Transverse colon (tissue), 4 donors: ENCODE measurements at regions not wholly inside any gene's neighbourhood (a gene's known extent, or its start where the extent isn't known, plus 50 kb on each side); places are given as distances from the start of the nearest gene placed in this dataset.
"Not testable (repeated sequence)": the region's sequence is repeated elsewhere in the genome, so short reads cannot be mapped to it uniquely, and the experiment has no call there.

Experiments
- DNase-seq: peaks from one replicate; pipeline ENCODE4 v3.0.0-alpha.2; 2019
- H3K27ac ChIP-seq, 4 donors: fragments of 200-600 bp; sonication (generic); 2 replicates each; pipeline ENCODE4 v1.5.1; 2016 to 2018; ENCODE audit warnings: inconsistent platforms in 4 of 4
- H3K27me3 ChIP-seq: fragments of 200-600 bp; sonication (generic); 2 replicates; pipeline ENCODE4 v1.5.1; 2017; ENCODE audit warnings: inconsistent platforms
- H3K36me3 ChIP-seq, 4 donors: fragments of 200-600 bp; sonication (generic); 2 replicates each; pipeline ENCODE4 v1.5.1; 2017 to 2019; ENCODE audit warnings: inconsistent platforms in 4 of 4
- H3K4me1 ChIP-seq, 4 donors: fragments of 200-600 bp; sonication (generic); 2 replicates each; pipeline ENCODE4 v1.5.1; 2017 to 2020; ENCODE audit warnings: inconsistent platforms in 4 of 4
- H3K4me3 ChIP-seq, 4 donors: fragments of 200-600 bp; sonication (generic); 1 replicate in 1 of 4; 2 replicates in 3 of 4; pipeline versions ENCODE4 v1.5.1 to v1.6.1; 2017 to 2019; ENCODE audit warnings: inconsistent platforms in 4 of 4
- H3K9me3 ChIP-seq, 2 donors: fragments of 200-600 bp; sonication (generic); 2 replicates each; pipeline ENCODE4 v1.5.1; 2017 to 2019; ENCODE audit warnings: inconsistent platforms in 2 of 2
- EP300 ChIP-seq: sonication (generic); formaldehyde crosslinking; IDR thresholded peaks from one replicate; pipeline ENCODE4 v1.6.1; 2017; ENCODE audit warnings: antibody characterized with exemption, low read depth
- POLR2A ChIP-seq: fragments of 450-650 bp; IDR thresholded peaks from one replicate; pipeline ENCODE4 v1.6.1; 2016; ENCODE audit warnings: antibody characterized with exemption, mild to moderate bottlenecking, moderate library complexity
- POLR2AphosphoS5 ChIP-seq, 3 donors: sonication (generic); formaldehyde crosslinking; IDR thresholded peaks; one replicate each; pipeline ENCODE4 v1.6.1; 2016; ENCODE audit warnings: antibody characterized with exemption in 3 of 3
- WGBS, 2 donors: methylation state at CpG; one replicate each; pipeline ENCODE4 v1.1.5; 2018; ENCODE audit warnings: low coverage in 1 of 2; 5-methylcytosine and 5-hydroxymethylcytosine counted together
- in situ Hi-C, 4 donors: fragments of 200-750 bp; cut with MboI; loops; one replicate each; pipeline versions ENCODE4 v1.15.0 to v1.15.1; 2017; ENCODE audit warnings: low sequenced_read_pairs in 3 of 4, low pct_ligation_motif_present in 1 of 4, low pct_unique_long_range_greater_than_20kb in 1 of 4
- intact Hi-C: fragments of 100-400 bp; cut with DNase I; formaldehyde crosslinking; loops from one replicate; pipeline ENCODE4 v1.15.1; 2023; ENCODE audit warnings: low total_unique reads
- TF ChIP-seq, protein P1 (sequence below), 5 experiments: fragments of 200-600 bp in 3 of 5; fragments of 450-650 bp in 2 of 5; sonication (generic) in 3 of 5; IDR thresholded peaks; 1 replicate in 2 of 5; 2 replicates in 3 of 5; pipeline ENCODE4 v1.5.1; 2016 to 2017; ENCODE audit warnings: antibody characterized with exemption in 5 of 5, inconsistent platforms in 3 of 5, mild to moderate bottlenecking in 2 of 5, moderate library complexity in 1 of 5

GRCh38 chr11:48649064-48649463 lies 160.5 kb downstream of the OR4A47 start:
- DNase-seq, intact Hi-C loops, in situ Hi-C loops, H3K27ac ChIP-seq, H3K27me3 ChIP-seq, H3K36me3 ChIP-seq, H3K4me1 ChIP-seq, H3K4me3 ChIP-seq: not testable (repeated sequence)
- H3K9me3 ChIP-seq: peaks cover 8 to 27% of the 10 kb centered on the region in 2 donors
- WGBS, 2 donors: 93 to 100% methylated on average over 2 to 3 of the region's 3 CpGs

GRCh38 chr11:48669146-48669545 lies 180.6 kb downstream of the OR4A47 start:
- no peak for DNase-seq
- H3K27ac ChIP-seq: no peak overlapping the region
- 89 to 100% methylated on average over 1 of the region's 1 CpG for WGBS, 2 donors
- no peak overlapping the region for H3K4me3 ChIP-seq
- no peak for TF ChIP-seq POLR2AphosphoS5 (IDR thresholded peaks at IDR 0.05)
- TF ChIP-seq, protein P1, sequence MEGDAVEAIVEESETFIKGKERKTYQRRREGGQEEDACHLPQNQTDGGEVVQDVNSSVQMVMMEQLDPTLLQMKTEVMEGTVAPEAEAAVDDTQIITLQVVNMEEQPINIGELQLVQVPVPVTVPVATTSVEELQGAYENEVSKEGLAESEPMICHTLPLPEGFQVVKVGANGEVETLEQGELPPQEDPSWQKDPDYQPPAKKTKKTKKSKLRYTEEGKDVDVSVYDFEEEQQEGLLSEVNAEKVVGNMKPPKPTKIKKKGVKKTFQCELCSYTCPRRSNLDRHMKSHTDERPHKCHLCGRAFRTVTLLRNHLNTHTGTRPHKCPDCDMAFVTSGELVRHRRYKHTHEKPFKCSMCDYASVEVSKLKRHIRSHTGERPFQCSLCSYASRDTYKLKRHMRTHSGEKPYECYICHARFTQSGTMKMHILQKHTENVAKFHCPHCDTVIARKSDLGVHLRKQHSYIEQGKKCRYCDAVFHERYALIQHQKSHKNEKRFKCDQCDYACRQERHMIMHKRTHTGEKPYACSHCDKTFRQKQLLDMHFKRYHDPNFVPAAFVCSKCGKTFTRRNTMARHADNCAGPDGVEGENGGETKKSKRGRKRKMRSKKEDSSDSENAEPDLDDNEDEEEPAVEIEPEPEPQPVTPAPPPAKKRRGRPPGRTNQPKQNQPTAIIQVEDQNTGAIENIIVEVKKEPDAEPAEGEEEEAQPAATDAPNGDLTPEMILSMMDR (IDR thresholded peaks at IDR 0.05): no peak
- no peak for TF ChIP-seq EP300
- no peak for TF ChIP-seq POLR2A
- in situ Hi-C loops (no loop called here), intact Hi-C loops (no loop called here)
- no peaks in the 10 kb centered on the region for H3K4me1 ChIP-seq
- H3K27me3 ChIP-seq: no peaks in the 10 kb centered on the region
- no peaks in the 10 kb centered on the region for H3K36me3 ChIP-seq
- H3K9me3 ChIP-seq: peaks cover 22 to 56% of the 10 kb centered on the region in 2 donors

DNA sequence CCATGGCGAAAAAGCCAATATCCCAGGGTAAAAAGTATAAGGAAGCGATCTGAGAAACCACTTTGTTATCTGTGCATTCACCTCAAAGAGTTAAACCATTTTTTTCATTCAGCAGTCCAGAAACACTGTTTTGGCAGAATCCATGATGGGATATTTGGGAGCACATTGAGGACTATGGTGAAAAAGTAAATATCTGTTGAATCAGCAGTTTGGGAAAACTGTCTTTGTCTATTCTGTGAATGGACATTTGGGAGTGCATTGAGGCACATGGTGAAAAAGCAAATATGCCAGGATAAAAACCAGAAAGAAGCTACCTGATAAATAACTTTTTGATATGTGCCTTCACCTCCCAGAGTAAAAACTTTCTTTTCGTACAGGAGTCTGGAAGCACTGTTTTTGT lies 187.4 kb downstream of the OR4A47 start:
- no peaks in the 10 kb centered on the region for H3K36me3 ChIP-seq
- H3K4me3 ChIP-seq: no peak overlapping the region
- no peak for DNase-seq
- WGBS, 2 donors: 88 to 93% methylated on average over 3 of the region's 3 CpGs
- intact Hi-C loops (no loop called here), in situ Hi-C loops (no loop called here)
- no peak overlapping the region for H3K27ac ChIP-seq
- no peaks in the 10 kb centered on the region for H3K27me3 ChIP-seq
- H3K4me1 ChIP-seq: no peaks in the 10 kb centered on the region
- TF ChIP-seq EP300 (no peak), POLR2AphosphoS5 (IDR thresholded peaks at IDR 0.05) (no peak), POLR2A (no peak)
- TF ChIP-seq, protein P1 (IDR thresholded peaks at IDR 0.05): no peak
- H3K9me3 ChIP-seq: peaks cover 30 to 37% of the 10 kb centered on the region in 2 donors

- WGBS, 2 donors: 48% methylated on average over 5 of the region's 5 CpGs; no CpG with 5 or more reads in 1 of the 2 donors
- H3K27ac ChIP-seq: no peak overlapping the region
- no peaks in the 10 kb centered on the region for H3K27me3 ChIP-seq
- no peak for DNase-seq
- in situ Hi-C loops (no loop called here), intact Hi-C loops (no loop called here)
- H3K36me3 ChIP-seq: no peaks in the 10 kb centered on the region
- TF ChIP-seq POLR2A: no peak
- no peak for TF ChIP-seq EP300
- TF ChIP-seq, protein P1 (IDR thresholded peaks at IDR 0.05): no peak
- TF ChIP-seq POLR2AphosphoS5 (IDR thresholded peaks at IDR 0.05): no peak
- no peaks in the 10 kb centered on the region for H3K4me1 ChIP-seq
- peaks cover 3 to 5% of the 10 kb centered on the region in 2 donors for H3K9me3 ChIP-seq
- no peak overlapping the region for H3K4me3 ChIP-seq
Observed at GRCh38 chr11:48683226-48683720, 194.7 kb downstream of the OR4A47 start.

- intact Hi-C loops, H3K9me3 ChIP-seq, H3K36me3 ChIP-seq, in situ Hi-C loops, H3K27ac ChIP-seq, H3K4me1 ChIP-seq, H3K27me3 ChIP-seq, H3K4me3 ChIP-seq, DNase-seq: not testable (repeated sequence)
- 50 to 82% methylated on average over 1 to 5 of the region's 5 CpGs for WGBS, 2 donors
Observed at GRCh38 chr11:48729503-48729902, 240.9 kb downstream of the OR4A47 start.

GRCh38 chr11:48750081-48750480 lies 233.6 kb downstream of the TRIM51G start:
- WGBS, 2 donors: 80% methylated on average over 10 of the region's 10 CpGs; no CpG with 5 or more reads in 1 of the 2 donors
- H3K4me1 ChIP-seq, H3K27ac ChIP-seq, H3K36me3 ChIP-seq, in situ Hi-C loops, H3K27me3 ChIP-seq, H3K4me3 ChIP-seq, intact Hi-C loops, DNase-seq, H3K9me3 ChIP-seq: not testable (repeated sequence)
